ENCODE measurements at regions not wholly inside any gene's neighbourhood (a gene's known extent, or its start where the extent isn't known, plus 50 kb on each side); places are given as distances from the start of the nearest gene placed in this dataset.

- Mint-ChIP-seq H3K27ac (ENCODE audit: unreplicated experiment) (no peak overlapping the region), H3K4me1 (ENCODE audit: low read depth, unreplicated experiment) (no peaks in the 10 kb centered on the region), H3K4me3 (ENCODE audit: low read depth, unreplicated experiment) (no peak overlapping the region), H3K9me3 (ENCODE audit: low read depth, unreplicated experiment) (peaks cover 2% of the 10 kb centered on the region), H3K36me3 (ENCODE audit: insufficient read depth, unreplicated experiment) (no peaks in the 10 kb centered on the region), H3K27me3 (ENCODE audit: unreplicated experiment) (no peaks in the 10 kb centered on the region)
- CTCF ChIA-PET, result no interaction called here
- no peak for DNase-seq
- no peak for TF ChIP-seq CTCF (IDR thresholded peaks at IDR 0.05; ENCODE audit: unreplicated experiment)
- intact Hi-C loops (cut with micrococcal nuclease; ENCODE audit: unreplicated experiment), result no loop called here
- no TSS peak for BruUV-seq (replicated peaks)
Measured at GRCh38 chr2:60306267-60306861, 247.1 kb downstream of the BCL11A start.

- intact Hi-C loops (cut with micrococcal nuclease; ENCODE audit: unreplicated experiment), result no loop called here
- no peaks in the 10 kb centered on the region for H3K4me1 Mint-ChIP-seq (ENCODE audit: low read depth, unreplicated experiment)
- CTCF ChIA-PET, result no interaction called here
- H3K27ac Mint-ChIP-seq (ENCODE audit: unreplicated experiment), result no peak overlapping the region
- H3K4me3 Mint-ChIP-seq (ENCODE audit: low read depth, unreplicated experiment), result no peak overlapping the region
- H3K9me3 Mint-ChIP-seq (ENCODE audit: low read depth, unreplicated experiment), result peaks cover 2% of the 10 kb centered on the region
- no peak for DNase-seq
- no peaks in the 10 kb centered on the region for H3K27me3 Mint-ChIP-seq (ENCODE audit: unreplicated experiment)
- H3K36me3 Mint-ChIP-seq (ENCODE audit: insufficient read depth, unreplicated experiment), result no peaks in the 10 kb centered on the region
- no TSS peak for BruUV-seq (replicated peaks)
- TF ChIP-seq CTCF (IDR thresholded peaks at IDR 0.05; ENCODE audit: unreplicated experiment), result no peak
Measured at GRCh38 chr2:60303680-60304079, 249.8 kb downstream of the BCL11A start.

- H3K4me1 Mint-ChIP-seq (ENCODE audit: low read depth, unreplicated experiment), result no peaks in the 10 kb centered on the region
- TF ChIP-seq CTCF (IDR thresholded peaks at IDR 0.05; ENCODE audit: unreplicated experiment), result no peak
- BruUV-seq (replicated peaks), result no TSS peak
- H3K27me3 Mint-ChIP-seq (ENCODE audit: unreplicated experiment), result no peaks in the 10 kb centered on the region
- DNase-seq, result no peak
- intact Hi-C loops (cut with micrococcal nuclease; ENCODE audit: unreplicated experiment), result no loop called here
- H3K36me3 Mint-ChIP-seq (ENCODE audit: insufficient read depth, unreplicated experiment), result no peaks in the 10 kb centered on the region
- peaks cover 2% of the 10 kb centered on the region for H3K9me3 Mint-ChIP-seq (ENCODE audit: low read depth, unreplicated experiment)
- CTCF ChIA-PET, result no interaction called here
- no peak overlapping the region for H3K27ac Mint-ChIP-seq (ENCODE audit: unreplicated experiment)
- no peak overlapping the region for H3K4me3 Mint-ChIP-seq (ENCODE audit: low read depth, unreplicated experiment)
Measured at GRCh38 chr2:60302377-60303126, 250.9 kb downstream of the BCL11A start.

- Mint-ChIP-seq H3K27me3 (ENCODE audit: unreplicated experiment) (no peaks in the 10 kb centered on the region), H3K36me3 (ENCODE audit: insufficient read depth, unreplicated experiment) (no peaks in the 10 kb centered on the region), H3K4me3 (ENCODE audit: low read depth, unreplicated experiment) (no peak overlapping the region), H3K27ac (ENCODE audit: unreplicated experiment) (no peak overlapping the region), H3K9me3 (ENCODE audit: low read depth, unreplicated experiment) (peaks cover 2% of the 10 kb centered on the region), H3K4me1 (ENCODE audit: low read depth, unreplicated experiment) (no peaks in the 10 kb centered on the region)
- no peak for DNase-seq
- intact Hi-C loops (cut with micrococcal nuclease; ENCODE audit: unreplicated experiment), result no loop called here
- no peak for TF ChIP-seq CTCF (IDR thresholded peaks at IDR 0.05; ENCODE audit: unreplicated experiment)
- BruUV-seq (replicated peaks), result no TSS peak
- CTCF ChIA-PET, result interaction anchor here (0.6 to 0.9 kb wide), 2 partner anchors 11 to 1111 kb away, joined by 3 to 4 read pairs; no protein-coding TSS in a partner anchor
Measured at GRCh38 chr2:60301726-60302125, 251.7 kb downstream of the BCL11A start.

All from Calu3 (cell line).